Stimulated activated naive CD8-positive, alpha-beta T cell treated with anti-CD3 and anti-CD28 coated beads, Interleukin-15, Interleukin-2, amounts not matched to agents 100 ng/mL and 50 ng/mL, for 24 hours (primary cell): ENCODE measurements at regions not wholly inside any gene's neighbourhood (a gene's known extent, or its start where the extent isn't known, plus 50 kb on each side); places are given as distances from the start of the nearest gene placed in this dataset.
"Not testable (repeated sequence)": the region's sequence is repeated elsewhere in the genome, so short reads cannot be mapped to it uniquely, and the experiment has no call there.

Experiments
- H3K27ac Mint-ChIP-seq: one replicate; pipeline ENCODE4 v1.8.0; 2021; ENCODE audit warnings: mild to moderate bottlenecking, mixed read lengths
- H3K27me3 Mint-ChIP-seq: one replicate; pipeline ENCODE4 v1.8.0; 2021; ENCODE audit warnings: mixed read lengths
- H3K36me3 Mint-ChIP-seq: one replicate; pipeline ENCODE4 v1.8.0; 2021; ENCODE audit warnings: low read depth, mixed read lengths
- H3K4me1 Mint-ChIP-seq: one replicate; pipeline ENCODE4 v1.8.0; 2021; ENCODE audit warnings: low read depth, mixed read lengths
- H3K4me3 Mint-ChIP-seq: one replicate; pipeline ENCODE4 v1.8.0; 2021; ENCODE audit warnings: mild to moderate bottlenecking, mixed read lengths
- H3K9me3 Mint-ChIP-seq: one replicate; pipeline ENCODE4 v1.8.0; 2021; ENCODE audit warnings: mixed read lengths

DNA sequence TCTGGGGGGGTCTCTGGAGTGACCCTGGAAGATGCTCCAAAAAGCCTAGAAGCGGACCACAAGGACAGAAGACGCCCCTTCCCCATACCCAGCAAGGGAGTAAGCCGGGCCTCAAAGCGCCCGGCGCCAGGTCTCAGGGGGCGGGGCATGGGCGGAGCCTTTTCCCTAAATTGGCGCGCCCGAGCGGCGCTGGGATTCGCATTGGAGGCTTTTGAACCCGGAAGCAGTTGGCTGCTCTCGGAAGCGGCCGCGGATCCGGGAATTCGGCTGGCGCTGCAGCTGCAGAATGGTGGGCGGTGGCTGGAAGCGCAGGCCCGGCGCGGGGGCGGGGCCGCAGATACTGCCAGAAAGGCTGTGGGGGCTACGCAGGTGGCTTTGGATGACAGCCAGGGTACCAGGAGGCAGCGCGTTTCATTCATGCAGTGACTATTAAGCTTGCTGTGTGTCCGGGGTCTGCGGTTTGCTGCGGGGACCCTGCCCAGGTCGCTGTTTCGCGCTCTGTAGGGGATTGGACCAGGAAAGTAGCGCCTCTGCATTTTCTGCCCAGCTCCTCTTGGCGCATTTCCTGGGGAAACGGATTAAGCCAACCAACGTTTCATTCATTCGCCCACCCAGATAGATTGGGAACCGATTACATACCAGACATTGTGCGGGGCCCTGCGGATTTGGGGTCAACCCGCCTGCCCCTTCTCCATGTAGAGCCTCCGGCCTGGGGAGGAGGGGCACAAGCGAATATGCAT, 83.0 kb upstream of the FREM1 start:
- Mint-ChIP-seq H3K9me3 (peaks cover 5% of the 10 kb centered on the region), H3K4me1 (peaks cover 26% of the 10 kb centered on the region), H3K27me3 (peaks cover 15% of the 10 kb centered on the region), H3K27ac (no peak overlapping the region), H3K4me3 (peak overlapping the region; percentile 79), H3K36me3 (no peaks in the 10 kb centered on the region)

GRCh38 chr9:14992516-14992915, 82.3 kb upstream of the FREM1 start:
- Mint-ChIP-seq H3K4me3 (peak overlapping the region; percentile 79), H3K4me1 (peaks cover 26% of the 10 kb centered on the region), H3K36me3 (no peaks in the 10 kb centered on the region), H3K9me3 (peaks cover 5% of the 10 kb centered on the region), H3K27ac (peak overlapping the region; percentile 61), H3K27me3 (peaks cover 15% of the 10 kb centered on the region)

DNA sequence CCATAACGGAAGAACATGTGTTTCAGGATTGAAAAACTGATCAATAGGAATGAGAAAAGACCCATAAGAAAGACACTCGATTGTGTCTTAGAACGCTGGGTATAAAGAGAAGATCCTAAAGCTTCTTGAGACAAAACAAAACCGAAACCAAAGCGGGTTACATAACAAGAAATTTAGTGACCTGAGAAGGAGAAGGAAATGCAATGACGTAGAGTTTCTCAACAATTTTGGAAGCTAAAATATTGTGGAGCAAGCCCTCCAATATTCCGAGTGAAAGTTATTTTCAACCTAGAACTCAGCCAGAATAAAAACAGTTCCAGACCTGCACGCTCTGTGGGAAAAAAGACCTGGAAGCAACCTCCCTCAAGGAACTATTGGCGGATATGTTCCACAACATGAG, 81.9 kb upstream of the FREM1 start:
- Mint-ChIP-seq H3K27ac (no peak overlapping the region), H3K9me3 (peaks cover 5% of the 10 kb centered on the region), H3K4me1 (peaks cover 26% of the 10 kb centered on the region), H3K36me3 (no peaks in the 10 kb centered on the region), H3K4me3 (peak overlapping the region; percentile 79), H3K27me3 (peaks cover 15% of the 10 kb centered on the region)

DNA sequence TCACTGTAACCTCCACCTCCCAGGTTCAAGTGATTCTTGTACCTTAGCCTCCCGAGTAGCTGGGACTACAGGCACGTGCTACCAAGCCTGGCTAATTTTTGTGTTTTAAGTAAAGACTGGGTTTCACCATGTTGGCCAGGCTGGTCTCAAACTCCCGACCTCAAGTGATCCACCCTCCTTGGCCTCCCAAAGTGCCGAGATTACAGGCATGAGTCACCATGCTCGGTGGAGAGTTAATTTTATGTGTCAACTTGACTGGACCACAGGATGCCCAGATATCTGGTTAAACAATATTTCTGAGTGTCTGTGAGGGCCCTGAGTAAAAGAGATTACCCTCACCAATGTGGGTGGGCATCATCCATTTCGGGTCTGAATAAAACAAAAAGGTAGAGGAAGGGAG, 80.4 kb upstream of the FREM1 start:
- H3K9me3 Mint-ChIP-seq, H3K27ac Mint-ChIP-seq, H3K4me3 Mint-ChIP-seq, H3K36me3 Mint-ChIP-seq: not testable (repeated sequence)
- peaks cover 15% of the 10 kb centered on the region for H3K27me3 Mint-ChIP-seq
- peaks cover 26% of the 10 kb centered on the region for H3K4me1 Mint-ChIP-seq

GRCh38 chr9:14989811-14990210, 79.6 kb upstream of the FREM1 start:
- H3K27me3 Mint-ChIP-seq, result peaks cover 15% of the 10 kb centered on the region
- no peaks in the 10 kb centered on the region for H3K36me3 Mint-ChIP-seq
- H3K4me3 Mint-ChIP-seq, result no peak overlapping the region
- peaks cover 5% of the 10 kb centered on the region for H3K9me3 Mint-ChIP-seq
- peaks cover 26% of the 10 kb centered on the region for H3K4me1 Mint-ChIP-seq
- no peak overlapping the region for H3K27ac Mint-ChIP-seq

DNA sequence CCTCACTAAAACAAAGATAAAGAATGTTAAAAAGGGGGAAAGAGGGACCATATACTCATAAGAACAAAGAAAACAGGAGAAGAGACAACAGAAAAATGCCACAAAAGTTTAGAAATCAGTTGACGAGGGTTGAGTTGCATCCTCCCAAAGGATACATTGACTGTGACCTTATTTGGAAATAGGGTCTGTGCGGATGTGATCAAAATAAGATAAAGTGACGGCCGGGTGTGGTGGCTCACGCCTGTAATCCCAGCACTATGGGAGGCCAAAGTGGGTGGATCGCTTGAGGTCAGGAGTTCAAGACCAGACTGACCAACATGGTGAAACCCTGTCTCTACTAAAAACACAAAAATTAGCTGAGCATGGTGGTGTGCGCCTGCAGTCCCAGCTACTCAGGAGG, 79.1 kb upstream of the FREM1 start:
- Mint-ChIP-seq H3K27me3 (peaks cover 15% of the 10 kb centered on the region), H3K4me1 (peaks cover 22% of the 10 kb centered on the region)
- not testable (repeated sequence) for H3K27ac Mint-ChIP-seq, H3K36me3 Mint-ChIP-seq, H3K4me3 Mint-ChIP-seq, H3K9me3 Mint-ChIP-seq

DNA sequence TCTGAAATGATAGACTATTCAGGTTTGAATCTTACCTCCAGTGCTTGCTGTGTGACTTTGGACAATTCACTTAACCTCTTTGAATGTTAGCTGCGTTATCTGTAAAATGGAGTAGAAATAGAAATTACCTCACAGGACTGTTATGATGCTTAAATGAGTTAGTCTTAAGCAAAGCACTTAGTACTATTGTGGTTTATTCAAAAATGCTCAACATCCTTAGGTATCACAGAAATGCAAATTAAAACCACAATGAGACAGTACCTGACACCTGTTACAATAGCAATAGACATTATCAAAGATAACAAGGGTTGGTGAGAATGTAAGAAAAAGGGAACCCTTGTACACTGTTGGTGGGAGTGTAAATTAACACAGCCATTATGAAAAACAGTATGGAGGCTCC, 77.6 kb upstream of the FREM1 start:
- Mint-ChIP-seq H3K4me1 (peaks cover 12% of the 10 kb centered on the region), H3K36me3 (no peaks in the 10 kb centered on the region), H3K9me3 (peaks cover 5% of the 10 kb centered on the region), H3K27ac (no peak overlapping the region), H3K27me3 (peaks cover 11% of the 10 kb centered on the region), H3K4me3 (no peak overlapping the region)

DNA sequence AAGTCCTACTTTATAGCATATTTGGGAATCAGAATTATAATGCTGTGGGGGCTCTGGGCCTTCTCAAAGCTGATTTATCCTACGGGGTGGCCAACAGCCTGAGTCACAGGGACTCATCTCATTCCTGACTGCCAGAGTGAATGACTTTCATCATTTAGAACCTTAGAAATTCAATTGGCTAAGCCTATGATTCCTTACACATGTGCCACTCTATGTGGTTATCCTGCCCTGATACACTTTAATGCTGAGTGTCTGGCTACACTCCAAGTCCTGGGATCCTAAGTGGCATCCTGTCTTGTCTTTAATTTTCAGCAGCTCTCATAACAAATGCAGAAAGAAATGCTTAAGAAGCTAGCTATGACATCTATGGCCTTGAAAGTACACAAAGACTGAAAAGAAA, 75.2 kb upstream of the FREM1 start:
- H3K27me3 Mint-ChIP-seq, result no peaks in the 10 kb centered on the region
- no peaks in the 10 kb centered on the region for H3K36me3 Mint-ChIP-seq
- H3K27ac Mint-ChIP-seq, result no peak overlapping the region
- peaks cover 5% of the 10 kb centered on the region for H3K9me3 Mint-ChIP-seq
- no peaks in the 10 kb centered on the region for H3K4me1 Mint-ChIP-seq
- no peak overlapping the region for H3K4me3 Mint-ChIP-seq

DNA sequence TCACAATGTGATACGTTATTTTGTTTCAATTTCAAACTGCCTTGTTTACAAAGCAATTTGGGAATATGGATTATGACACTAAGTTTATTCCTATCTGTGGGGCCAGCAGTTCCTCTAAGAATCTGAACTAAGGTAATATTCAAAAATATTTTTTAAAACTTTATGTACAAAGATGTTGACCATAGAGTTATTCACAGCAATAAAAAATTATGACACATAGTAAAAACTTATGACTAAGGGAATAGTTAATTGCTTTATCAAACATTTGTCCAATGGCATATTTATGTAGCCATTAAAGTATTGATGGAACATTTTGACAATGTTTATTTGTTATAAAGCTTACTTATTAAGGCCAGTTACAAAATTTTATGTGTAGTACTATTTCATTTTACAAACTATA, 73.4 kb upstream of the FREM1 start:
- Mint-ChIP-seq H3K4me1 (no peaks in the 10 kb centered on the region), H3K9me3 (peaks cover 5% of the 10 kb centered on the region), H3K4me3 (no peak overlapping the region), H3K36me3 (no peaks in the 10 kb centered on the region), H3K27ac (no peak overlapping the region), H3K27me3 (no peaks in the 10 kb centered on the region)

GRCh38 chr9:14981291-14981950, 71.2 kb upstream of the FREM1 start:
- no peak overlapping the region for H3K4me3 Mint-ChIP-seq
- no peak overlapping the region for H3K27ac Mint-ChIP-seq

GRCh38 chr9:14978022-14979000, 68.1 kb upstream of the FREM1 start:
- H3K27me3 Mint-ChIP-seq, result no peaks in the 10 kb centered on the region
- H3K27ac Mint-ChIP-seq, result no peak overlapping the region
- H3K9me3 Mint-ChIP-seq, result peaks cover 5% of the 10 kb centered on the region
- no peaks in the 10 kb centered on the region for H3K4me1 Mint-ChIP-seq
- no peak overlapping the region for H3K4me3 Mint-ChIP-seq
- no peaks in the 10 kb centered on the region for H3K36me3 Mint-ChIP-seq

More at GRCh38 chr9:14981291-14981950, 71.2 kb upstream of the FREM1 start:
- H3K4me1 Mint-ChIP-seq, result no peaks in the 10 kb centered on the region
- no peaks in the 10 kb centered on the region for H3K27me3 Mint-ChIP-seq
- no peaks in the 10 kb centered on the region for H3K36me3 Mint-ChIP-seq
- H3K9me3 Mint-ChIP-seq, result peaks cover 5% of the 10 kb centered on the region

GRCh38 chr9:14967450-14968321, 57.5 kb upstream of the FREM1 start:
- no peaks in the 10 kb centered on the region for H3K36me3 Mint-ChIP-seq
- no peak overlapping the region for H3K27ac Mint-ChIP-seq
- H3K4me3 Mint-ChIP-seq, result no peak overlapping the region
- H3K4me1 Mint-ChIP-seq, result no peaks in the 10 kb centered on the region
- H3K9me3 Mint-ChIP-seq, result no peaks in the 10 kb centered on the region
- peaks cover 3% of the 10 kb centered on the region for H3K27me3 Mint-ChIP-seq

DNA sequence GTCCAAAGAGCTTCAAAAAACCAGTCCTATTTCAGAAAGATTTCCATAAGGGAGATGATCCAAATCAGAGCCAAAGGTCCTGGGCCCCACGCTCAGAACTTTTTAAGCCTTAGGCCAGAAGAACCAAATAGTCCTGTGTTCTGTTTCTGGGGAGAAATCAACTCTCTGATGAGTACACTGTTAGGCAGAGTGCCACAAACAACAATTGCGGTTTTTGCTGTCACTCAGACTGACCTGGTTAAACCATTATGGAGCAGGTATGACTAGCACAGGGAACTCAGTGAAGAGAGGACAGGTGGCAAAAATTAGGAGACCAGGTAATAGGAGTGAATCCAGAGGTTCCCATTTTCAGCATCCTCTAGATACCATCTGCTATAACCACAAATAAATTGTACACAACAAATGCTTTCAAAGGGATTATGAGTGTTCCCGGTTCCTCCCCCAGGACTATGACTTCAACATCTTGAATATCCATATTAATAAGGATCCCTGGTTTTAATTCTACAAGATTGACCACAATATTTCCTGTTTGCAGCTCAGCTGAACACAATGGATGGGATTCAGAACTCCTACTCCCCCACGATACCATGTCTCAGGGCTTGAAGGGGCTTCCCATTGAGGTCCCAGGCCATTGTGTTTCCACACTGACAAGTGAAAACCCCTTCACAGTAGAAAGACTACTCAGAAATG, 52.1 kb upstream of the FREM1 start:
- Mint-ChIP-seq H3K9me3 (no peaks in the 10 kb centered on the region), H3K27me3 (no peaks in the 10 kb centered on the region), H3K27ac (no peak overlapping the region), H3K36me3 (no peaks in the 10 kb centered on the region), H3K4me3 (no peak overlapping the region), H3K4me1 (peaks cover 4% of the 10 kb centered on the region)
